DMS114 treated with DMSO at 0.1 percent for 48 hours (cell line): ENCODE measurements at regions not wholly inside any gene's neighbourhood (a gene's known extent, or its start where the extent isn't known, plus 50 kb on each side); places are given as distances from the start of the nearest gene placed in this dataset.
"Not testable (repeated sequence)": the region's sequence is repeated elsewhere in the genome, so short reads cannot be mapped to it uniquely, and the experiment has no call there.

Source experiments
- DNase-seq: peaks from one replicate; lab custom pipeline; 2025; ENCODE audit not compliant: unreplicated experiment; lab: John Stamatoyannopoulos, UW

DNA sequence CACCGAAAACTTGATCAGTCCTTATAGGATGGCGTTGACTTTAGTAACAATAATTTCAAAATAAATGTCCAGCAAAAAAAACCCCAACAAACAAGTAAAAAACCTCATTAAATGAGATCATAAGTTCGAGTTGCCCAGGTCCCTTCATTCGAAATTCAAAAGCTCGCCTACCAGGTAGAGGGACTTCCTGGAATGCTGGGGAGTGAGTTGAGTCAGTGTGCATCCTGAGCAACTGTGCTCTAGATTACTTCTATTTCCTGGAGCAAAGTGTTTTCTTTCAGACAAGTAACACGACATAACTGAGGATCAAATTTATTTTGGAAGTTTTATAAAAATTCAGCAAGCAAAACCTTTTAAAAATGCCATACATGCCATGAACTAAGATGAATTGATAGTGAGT lies 511.9 kb upstream of the CITED2 start:
- no peak for DNase-seq

DNA sequence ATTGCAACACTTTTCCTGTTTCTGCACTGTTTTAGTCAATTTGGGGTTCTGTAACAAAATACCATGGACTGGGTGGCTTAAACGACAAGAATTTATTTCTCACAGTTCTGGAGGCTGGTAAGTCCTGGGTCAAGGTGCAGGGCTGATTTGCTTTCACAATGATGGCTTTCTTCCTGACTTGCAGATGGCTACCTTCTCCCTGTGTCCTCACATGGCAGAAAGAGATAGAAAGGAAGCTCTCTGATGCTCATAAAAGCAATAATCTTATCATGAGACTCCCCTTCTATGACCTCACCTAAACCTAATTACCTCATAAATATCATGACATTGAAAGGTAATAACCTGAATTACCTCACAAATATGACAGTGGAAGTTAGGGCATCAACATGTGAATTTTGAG lies 511.5 kb upstream of the CITED2 start:
- DNase-seq: no peak

DNA sequence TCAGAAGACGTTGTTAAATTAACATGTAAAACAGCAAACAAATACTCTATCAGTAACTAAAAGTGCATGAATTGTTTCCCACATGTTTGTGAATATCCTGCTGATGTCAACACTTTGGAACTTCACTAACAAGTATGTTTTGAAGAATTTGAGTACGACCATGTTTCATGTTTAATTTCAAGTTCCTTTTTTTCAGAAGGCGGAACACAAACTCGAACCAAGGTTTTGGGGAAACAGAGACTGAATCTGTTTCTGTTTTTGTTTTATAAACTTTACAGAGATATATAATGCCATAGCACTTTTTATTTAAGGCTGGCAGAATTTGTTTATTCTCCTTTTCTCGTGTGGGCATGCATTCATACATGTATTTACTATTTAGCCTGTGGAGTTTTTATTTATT lies 509.3 kb upstream of the CITED2 start:
- DNase-seq: no peak

DNA sequence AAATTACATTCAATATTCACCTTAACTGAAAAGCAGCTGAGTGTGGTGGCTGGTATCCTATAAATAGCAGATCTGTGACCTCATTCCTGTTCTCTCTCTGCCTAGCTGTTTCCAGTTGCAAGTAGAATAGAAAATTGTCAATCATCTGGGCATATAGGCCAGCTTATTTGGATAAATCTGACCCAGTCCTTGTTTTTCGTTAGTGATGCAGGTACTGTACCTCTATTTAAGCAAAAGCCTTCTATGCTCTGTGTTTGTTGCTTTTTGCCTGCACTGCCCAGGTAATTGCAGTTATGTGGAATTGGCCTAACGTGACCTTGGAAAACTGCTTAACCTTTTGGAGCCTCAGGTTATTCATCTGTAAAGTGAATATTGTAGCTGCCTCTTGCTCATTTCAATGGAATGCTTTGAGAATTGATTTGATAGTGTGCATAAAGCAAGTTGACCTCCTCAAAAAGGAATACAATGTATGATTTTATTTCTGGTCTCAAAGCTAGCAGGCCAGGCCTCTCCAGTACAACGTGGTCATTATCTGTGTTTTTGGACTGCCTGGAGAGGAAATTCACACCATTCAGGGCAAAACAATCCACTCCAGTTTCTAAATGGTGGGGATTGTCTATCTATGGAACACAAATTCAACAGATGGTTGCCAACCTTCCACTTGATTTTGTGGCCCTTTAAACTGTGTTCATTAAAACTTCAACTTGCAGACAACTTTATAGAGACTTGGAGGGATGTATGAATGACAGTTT lies 508.7 kb upstream of the CITED2 start:
- peak; percentile 79 for DNase-seq

DNA sequence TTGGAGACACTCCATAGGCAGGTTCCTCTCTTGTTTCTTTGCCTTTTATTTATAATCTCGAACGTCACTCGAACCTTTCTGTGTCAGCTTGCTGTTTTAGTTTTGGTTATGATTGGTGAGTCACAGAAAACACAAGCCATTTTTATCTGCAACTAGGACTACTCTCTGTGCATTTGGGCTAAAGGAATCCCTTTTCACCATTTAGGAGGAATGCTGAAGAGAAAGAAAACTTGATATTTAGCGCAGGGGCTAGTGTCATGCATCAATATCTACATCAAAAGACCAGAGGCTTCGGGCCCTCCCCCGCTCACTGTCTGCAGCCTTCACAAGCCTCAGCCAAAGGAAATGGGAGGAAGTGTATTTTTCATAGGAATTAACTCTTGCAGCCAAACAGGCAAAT lies 507.8 kb upstream of the CITED2 start:
- DNase-seq: peak; percentile 68

DNA sequence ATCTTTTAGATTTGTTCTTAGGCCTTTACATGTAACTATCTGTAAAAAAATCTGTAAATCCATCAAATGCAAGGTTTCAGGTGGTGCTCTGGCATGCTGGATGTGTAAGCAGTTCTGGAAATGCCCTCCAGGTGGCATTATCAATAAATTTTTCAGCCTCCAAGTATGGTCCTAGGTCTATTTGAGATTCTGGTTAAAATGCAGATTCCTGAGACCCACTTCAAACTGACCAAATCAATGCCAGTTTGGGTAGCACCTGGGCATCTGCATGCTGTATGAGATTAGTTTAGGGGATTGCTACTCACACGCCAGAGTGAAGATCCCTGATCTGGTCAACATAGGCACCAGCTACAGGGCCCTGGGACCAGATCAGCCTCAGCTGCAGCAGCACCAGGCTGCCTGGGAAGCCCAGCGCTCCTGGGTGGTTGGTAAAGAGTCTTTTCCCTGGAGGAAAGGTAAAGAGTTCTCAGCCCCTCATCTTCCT lies 507.3 kb upstream of the CITED2 start:
- DNase-seq: peak; percentile 61

DNA sequence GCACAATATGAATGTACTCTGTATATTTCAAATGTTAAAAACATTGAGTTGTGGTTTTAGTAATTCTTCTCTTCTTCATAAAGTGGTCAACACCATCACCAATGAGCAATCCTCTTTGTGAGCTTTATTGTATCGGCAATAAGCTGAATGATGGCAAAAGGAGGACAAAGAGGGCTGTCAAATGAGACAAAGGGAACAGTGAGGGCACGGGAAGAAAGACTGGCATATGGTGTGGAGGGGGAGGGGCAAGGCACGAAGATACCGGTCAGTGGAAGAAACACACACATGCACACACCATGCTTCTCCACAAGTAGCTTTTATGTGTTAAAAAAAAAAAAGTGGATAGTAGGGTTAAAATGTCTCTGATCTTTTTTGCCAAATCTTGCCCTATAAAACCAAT lies 506.8 kb upstream of the CITED2 start:
- peak; percentile 73 for DNase-seq

DNA sequence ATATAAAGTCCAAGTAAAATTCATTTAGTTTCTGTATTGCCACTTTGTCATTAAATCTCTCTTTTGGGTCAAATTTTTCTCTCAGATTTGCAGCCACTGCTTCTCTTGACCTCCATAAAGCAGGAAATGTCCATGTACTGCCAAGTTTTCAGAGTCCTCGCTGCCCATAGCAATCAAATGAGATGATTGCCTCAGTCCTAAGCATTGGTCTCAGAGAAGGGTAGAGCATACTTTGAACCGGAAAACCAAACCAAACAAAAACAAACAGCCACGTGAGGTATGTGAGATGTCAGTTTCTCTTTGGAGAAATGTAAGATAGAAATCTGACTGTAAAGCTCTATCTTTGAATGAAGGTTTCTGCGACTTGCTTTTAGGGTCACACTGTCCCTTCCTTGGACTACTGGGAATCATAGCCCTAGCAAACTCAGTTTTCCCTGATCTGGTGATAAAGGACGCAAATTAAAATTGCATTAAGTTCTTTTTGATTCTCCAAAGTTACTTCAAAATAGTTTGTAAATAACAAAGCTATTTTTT lies 505.4 kb upstream of the CITED2 start:
- peak; percentile 70 for DNase-seq

DNA sequence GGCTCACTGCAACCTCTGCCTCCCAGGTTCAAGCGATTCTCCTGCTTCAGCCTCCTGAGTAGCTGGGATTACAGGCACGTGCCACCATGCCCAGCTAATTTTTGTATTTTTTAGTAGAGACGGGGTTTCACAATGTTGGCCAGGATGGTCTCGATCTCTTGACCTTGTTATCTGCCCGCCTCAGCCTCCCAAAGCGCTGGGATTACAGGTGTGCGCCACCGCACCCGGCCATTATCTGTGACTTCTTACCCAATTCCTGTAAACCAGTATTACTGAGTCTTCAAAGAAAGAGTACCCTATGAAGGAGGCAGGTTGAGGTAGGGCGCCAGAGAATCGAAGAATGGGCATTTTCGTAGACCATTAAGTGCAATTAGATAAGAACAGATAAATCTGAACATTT lies 504.8 kb upstream of the CITED2 start:
- not testable (repeated sequence) for DNase-seq

DNA sequence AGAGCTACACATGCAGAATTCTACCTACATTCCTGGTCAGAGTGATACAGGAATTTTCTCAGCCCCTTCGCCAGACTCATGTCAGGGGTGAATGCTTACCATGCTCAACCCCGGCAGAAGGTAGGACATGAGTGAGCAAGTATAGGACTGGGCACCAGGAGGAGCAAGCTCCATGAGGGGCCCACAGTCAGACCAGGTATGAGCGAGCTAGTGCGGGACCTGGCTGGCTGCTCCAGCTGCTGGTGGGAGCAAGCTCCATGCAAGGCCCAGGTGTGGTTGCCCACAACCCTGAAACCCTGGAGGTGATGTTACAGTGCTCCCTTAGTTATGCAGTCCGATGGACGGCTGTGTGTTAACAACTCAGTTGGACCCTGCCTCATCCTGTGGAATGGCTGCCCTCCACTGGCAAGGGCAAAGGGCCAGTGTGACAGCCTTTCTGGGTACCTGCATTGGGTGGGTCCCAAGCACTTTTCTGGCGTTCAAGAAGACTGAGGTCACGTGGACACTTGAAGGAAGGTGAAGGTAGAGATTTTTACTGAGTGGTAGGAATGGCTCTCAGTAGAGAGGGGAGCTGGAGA lies 503.5 kb upstream of the CITED2 start:
- no peak for DNase-seq

DNA sequence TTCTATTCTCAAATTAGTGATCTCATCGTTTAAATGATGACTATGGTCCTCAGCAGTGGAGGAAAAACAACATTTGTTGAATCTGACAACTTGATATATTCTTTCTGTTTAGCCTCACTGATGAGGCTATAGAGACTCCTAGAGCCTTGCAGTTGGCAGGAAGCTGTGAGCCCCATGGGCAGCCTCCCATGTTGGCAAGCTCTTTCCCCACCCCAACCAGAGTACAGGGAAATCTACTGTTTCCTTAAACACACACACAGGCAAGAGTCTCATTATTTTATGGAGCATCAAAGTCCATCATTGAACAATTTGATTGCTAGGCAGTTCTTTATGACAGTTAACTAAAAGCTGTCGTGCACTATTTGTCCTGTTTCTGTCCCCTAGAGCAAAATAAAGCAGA lies 498.2 kb upstream of the CITED2 start:
- no peak for DNase-seq

DNA sequence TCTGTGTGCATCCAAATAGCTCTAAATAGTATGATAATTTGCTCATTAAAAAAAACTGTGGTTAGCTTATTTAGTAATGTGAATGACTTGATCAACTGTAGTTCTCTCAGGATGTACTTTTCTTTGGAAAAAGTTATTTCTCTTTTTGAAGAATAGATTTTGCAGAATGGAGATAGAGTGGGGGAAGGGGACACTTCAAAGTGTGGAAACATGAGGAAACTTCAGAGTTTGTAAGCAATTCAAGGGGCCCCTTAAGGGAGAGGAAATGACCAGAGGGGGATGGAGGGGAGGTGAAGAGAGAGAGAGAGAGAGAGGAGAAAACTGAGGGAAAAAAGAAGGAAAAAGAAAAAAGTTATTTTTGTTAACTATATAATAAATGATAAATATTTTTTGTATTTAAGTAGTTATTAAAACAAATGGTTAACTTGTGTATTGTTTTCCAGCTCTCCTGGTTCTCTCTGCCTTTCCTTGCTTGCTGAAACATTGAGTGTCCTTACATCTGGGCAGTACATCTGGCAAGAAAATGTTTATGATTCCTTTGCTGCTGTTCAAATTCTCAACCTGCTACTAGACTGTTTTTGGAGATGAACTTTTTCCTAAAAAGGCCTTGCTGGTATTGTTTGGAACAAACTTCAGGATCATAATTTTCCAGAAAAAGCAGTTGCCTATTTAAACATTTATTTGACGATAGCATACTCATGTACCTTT lies 497.5 kb upstream of the CITED2 start:
- DNase-seq: no peak

DNA sequence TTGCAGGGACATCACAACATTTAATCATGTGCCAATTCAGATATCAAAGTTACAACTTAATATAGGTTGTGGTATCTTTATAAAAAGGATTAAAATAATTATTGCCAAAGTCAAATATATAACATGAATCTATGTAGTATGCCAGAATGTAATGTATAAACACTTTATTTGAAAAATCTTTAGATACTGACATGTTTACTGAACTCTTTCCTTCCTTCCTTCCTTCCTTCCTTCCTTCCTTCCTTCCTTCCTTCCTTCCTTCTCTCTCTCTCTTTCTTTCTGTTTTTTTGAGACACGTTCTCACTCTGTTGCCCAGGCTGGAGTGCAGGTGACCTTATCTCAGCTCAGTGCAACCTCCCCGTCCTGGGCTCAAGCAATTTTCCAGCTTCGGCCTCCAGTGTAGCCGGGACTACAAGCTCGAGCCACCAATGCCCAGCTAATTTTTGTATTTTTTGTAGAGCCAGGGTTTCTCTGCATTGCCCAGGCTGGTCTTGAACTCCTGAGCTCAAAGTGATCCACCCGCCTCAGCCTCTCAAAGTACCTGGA lies 496.8 kb upstream of the CITED2 start:
- no peak for DNase-seq

DNA sequence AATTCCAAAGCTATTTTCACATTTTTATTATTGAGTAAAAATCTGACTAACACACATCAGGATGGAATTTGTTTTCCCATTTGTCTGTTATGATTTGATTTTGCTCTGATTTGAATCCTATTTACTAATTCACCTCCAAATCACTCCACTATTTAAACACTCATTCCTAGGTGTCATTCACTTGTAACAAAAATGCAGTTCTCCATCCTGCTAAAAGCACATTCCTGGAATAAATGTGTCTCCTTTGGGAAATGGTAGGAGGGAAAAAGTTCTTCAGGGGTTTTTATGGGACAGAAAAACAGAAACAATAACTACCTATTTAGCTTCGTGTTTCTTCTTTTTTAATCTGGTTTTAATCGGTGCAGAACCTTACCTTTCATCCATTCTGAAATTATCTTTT lies 494.1 kb upstream of the CITED2 start:
- DNase-seq: peak; percentile 90

DNA sequence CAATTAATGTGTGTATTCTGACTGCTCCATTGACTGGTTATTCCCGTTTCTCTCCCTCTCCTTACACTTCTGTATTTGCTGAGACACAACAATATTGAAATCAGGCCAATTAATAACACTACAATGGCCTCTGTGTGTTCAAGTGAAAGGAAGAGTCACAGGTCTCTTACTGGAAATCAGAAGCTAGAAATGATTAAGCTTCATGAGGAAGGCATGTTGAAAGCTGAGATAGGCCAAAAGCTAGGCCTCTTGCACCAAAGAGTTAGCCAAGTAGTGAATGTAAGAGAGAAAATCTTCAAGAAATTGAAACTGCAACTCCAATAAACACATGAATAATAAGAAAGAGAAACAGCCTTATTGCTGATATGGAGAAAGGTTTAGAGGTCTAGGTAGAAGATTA lies 489.5 kb upstream of the CITED2 start:
- DNase-seq: no peak

DNA sequence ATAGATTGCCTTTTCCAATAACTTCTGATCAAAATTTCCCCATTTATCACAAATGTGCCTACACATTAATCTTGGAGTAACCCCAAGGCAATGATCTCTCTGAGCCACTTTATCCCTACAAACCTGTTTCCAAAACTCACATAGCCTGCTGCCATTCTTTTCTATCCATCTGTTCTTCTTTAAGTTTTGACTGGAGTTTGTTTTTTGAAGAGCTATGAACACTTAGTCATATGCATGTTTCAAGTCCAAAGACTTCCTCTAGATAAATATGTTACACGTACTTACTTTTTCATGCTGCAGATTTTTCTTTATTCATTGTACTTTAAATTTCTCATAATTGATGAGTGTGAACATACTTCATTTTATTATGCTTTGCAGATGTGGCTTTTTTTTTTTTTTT lies 488.9 kb upstream of the CITED2 start:
- no peak for DNase-seq

DNA sequence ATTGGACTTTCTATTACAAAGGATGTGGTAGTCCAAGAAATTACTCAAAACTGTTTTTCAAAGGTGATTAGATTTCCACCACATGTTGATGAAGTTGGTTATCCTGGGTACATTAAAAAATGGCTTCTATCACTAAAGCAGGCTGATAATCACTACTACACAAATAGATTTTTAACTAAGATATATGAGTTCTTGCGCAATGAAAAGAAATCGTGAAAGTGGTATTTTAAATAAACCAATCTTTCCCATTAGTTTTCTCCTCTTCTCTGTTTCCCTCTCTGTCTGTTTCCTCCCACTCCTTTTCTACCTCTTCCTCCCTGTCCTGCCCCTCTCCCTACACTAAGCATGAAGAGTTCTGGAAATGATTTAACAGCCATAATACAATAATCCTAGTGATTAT lies 487.9 kb upstream of the CITED2 start:
- DNase-seq: no peak

DNA sequence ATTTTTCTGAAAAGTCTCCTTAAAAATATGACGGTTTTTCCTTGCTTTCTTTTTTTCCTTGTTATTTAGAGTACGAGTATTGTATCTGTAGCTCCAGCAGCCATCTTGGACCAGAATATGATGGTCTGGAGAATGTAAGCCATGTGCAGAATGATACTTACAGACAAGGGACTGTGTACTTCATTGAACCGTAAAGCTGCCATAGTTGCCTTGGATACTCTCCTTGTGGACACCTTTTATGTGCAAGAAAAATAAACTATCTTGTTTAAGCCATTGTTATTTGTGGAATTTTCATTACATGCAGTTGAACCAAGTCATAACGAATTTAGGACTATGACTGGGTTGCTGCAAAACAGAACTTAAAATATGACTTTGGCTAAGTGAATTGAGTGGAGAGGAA lies 485.8 kb upstream of the CITED2 start:
- DNase-seq: peak; percentile 67

DNA sequence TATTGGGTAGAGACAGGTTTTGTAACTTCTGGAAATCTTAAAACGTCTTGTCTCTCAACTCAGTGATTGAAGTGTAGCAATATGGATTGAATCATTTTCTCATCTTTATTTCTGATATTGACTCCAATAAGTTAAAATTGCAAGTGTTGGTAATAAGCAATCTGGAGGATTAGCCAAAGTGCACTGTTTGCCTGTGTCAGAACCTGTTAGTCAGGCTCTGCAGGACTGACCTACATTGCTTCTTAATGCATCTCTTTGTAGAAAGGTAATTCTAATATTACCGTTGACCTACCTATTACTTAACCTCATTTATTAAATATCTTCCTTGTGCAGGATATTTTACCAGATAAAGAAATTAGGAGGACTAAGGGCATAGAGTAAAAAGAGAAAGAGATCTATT lies 484.0 kb upstream of the CITED2 start:
- DNase-seq: no peak

DNA sequence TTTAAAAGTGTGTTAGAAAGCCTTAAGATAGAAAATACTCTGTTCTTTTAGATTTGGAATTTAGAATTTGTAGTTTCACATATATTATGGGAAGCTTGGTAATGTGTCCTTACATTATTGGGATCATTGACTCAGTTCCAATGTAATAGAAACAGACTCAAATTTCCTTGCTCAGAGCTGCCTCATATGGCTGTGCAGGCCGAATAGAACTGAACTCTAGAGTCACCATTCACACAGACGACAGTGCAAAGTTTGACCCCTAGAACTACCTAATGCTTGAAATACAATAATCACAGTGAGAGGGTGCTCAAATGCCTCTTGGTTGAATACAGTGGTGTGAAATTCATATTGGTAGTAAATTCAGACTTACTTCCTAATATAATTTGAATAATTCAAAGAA lies 482.7 kb upstream of the CITED2 start:
- DNase-seq: peak; percentile 74

DNA sequence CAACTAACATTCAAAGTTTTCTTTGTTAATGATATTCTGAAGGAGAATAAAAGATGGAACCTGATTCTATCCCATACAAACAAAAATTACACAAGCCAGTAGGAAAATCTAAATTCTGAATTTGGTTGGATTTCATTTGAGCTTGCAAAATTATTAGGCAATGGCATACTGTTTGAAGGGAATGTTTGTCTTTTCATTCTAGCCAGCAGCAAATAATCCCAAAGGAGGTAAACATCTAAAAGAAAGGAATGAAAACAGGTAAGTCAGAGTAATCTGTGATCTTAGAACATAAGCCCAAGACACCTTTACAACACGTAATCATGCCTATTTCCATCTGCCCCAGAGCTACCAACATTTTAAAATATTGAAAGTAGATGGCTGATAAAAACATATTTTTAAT lies 482.1 kb upstream of the CITED2 start:
- DNase-seq: no peak
